ENCODE measurements at regions not wholly inside any gene's neighbourhood (a gene's known extent, or its start where the extent isn't known, plus 50 kb on each side); places are given as distances from the start of the nearest gene placed in this dataset.

DNA sequence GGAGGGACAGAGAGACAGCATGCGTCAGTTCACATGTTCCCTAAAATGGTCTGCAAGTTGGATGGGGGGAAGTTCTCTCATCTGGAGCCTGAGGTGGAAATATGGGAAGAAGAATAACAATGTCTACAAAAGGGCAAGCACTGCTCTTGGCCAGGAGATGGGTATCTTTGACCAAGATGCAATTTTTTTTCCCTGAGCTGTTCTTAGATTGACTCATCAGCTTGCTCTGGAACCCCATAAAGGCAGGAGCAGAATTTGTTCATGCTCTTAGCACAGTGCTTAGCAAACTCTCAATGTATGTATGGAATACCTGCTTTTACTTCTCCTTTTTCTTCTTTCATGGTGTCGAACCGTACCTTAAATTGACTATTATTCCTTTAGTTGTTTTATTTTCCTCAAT, 90.5 kb upstream of the ZNF827 start:
- DNase-seq (ENCODE audit: extremely low read depth, low read depth): no peak
- TF ChIP-seq, protein P1, sequence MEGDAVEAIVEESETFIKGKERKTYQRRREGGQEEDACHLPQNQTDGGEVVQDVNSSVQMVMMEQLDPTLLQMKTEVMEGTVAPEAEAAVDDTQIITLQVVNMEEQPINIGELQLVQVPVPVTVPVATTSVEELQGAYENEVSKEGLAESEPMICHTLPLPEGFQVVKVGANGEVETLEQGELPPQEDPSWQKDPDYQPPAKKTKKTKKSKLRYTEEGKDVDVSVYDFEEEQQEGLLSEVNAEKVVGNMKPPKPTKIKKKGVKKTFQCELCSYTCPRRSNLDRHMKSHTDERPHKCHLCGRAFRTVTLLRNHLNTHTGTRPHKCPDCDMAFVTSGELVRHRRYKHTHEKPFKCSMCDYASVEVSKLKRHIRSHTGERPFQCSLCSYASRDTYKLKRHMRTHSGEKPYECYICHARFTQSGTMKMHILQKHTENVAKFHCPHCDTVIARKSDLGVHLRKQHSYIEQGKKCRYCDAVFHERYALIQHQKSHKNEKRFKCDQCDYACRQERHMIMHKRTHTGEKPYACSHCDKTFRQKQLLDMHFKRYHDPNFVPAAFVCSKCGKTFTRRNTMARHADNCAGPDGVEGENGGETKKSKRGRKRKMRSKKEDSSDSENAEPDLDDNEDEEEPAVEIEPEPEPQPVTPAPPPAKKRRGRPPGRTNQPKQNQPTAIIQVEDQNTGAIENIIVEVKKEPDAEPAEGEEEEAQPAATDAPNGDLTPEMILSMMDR (IDR thresholded peaks at IDR 0.05; ENCODE audit: low read depth, low read length): no peak

DNA sequence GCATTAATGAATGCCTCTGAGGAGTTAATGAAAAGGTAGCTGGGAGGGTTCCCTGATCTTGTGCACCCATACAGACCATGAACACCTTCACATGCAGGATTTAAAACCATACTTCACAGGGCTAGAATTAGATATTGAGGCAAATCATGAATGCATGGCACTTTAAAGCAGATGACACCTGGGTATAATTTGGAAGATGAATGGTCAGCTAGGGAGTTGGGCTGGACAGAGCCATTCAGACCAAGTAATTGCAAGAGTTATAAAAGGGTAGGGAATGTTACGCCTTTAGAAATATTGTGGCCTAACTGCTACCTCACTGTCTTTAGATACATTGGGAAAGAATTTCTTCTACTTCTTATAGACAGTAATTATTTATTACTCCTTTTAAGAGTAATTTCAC, 89.1 kb upstream of the ZNF827 start:
- DNase-seq (ENCODE audit: extremely low read depth, low read depth): no peak
- TF ChIP-seq, protein P1 (IDR thresholded peaks at IDR 0.05; ENCODE audit: low read depth, low read length): no peak

DNA sequence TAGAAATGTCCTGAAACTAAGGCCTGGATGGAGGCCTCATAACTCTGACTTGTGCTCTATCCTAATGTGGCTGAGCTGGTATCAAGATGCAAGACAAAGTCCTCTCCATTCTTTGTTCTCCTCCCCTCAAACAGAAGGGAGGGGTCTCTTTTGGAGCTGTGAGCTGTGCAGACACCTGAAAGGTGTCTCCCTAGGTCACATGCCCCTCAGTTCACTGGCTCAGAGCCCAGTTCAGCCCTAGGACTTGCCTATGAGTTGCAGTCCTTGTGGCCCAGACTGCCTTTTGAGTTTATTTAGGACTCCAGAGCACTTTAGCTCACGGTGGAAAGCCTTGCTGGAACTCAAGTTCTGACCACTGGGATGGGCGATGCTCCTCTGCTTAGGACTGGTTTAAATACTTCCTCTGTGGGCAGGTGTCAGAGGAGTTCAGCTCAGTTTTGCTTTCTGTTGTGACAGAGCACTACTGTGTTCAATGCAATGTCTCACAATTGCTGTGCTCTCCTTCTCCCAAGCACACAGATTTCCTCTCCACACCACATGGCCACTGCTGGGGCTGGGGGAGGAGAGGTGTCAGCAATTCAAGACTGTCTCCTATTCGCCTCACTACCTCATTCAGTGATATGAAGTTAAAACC, 84.8 kb upstream of the ZNF827 start:
- TF ChIP-seq, protein P1 (IDR thresholded peaks at IDR 0.05; ENCODE audit: low read depth, low read length): no peak
- DNase-seq (ENCODE audit: extremely low read depth, low read depth): no peak

DNA sequence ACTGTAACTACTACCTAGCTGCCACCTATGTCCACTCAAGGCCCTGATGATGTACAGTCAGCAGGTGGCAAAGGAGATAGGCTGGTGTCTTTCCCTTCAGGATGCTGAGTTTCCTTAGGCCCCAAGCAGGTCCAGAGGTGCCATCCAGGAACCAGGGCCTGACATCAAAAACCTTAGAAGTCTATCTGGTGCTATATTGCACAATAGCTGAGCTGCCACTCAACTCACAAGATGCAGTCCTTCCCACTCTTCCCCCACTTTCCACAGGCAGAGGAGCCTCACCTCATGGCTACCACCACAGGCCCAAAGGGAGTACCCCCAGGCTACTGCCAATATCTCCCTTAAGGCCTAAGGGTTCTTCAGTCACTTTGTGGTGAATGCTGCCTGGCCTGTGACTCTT, 83.9 kb upstream of the ZNF827 start:
- DNase-seq (ENCODE audit: extremely low read depth, low read depth): no peak
- TF ChIP-seq, protein P1 (IDR thresholded peaks at IDR 0.05; ENCODE audit: low read depth, low read length): no peak

DNA sequence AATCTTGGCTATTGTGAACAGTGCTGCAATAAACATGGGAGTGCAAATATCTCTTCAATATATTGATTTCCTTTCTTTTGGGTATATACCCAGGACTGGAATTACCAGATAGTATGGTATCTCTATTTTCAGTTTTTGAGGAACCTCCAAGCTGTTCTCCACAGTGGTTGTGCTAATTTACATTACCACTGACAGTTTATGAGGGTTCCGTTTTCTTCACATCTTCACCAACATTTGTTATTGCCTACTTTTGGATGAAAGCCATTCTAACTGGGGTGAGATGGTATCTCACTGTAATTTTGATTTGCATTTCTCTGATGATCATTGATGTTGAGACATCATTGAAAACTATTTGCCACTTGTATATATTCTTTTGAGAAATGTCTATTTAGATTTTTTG, 79.6 kb upstream of the ZNF827 start:
- TF ChIP-seq, protein P1 (IDR thresholded peaks at IDR 0.05; ENCODE audit: low read depth, low read length): no peak
- DNase-seq (ENCODE audit: extremely low read depth, low read depth): no peak

DNA sequence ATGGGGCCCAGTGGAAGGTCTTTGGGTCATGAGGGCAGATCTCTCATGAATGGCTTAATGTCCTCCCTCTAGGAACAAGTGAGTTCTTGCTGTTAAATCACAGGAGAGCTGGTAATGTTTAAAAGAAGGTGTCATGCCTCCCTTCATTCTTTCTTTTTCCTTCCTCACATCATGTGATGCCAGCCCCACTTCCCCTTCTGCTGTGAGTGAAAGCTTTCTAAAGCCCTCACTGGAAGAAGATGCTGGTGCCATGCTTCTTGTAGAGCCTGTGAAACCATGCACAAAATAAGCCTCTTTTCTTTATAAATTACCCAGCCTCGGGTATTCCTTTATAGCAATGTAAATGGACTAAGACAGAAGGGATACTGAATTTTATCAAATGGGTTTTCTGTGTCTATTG, 66.1 kb upstream of the ZNF827 start:
- no peak for DNase-seq (ENCODE audit: extremely low read depth, low read depth)
- TF ChIP-seq, protein P1 (IDR thresholded peaks at IDR 0.05; ENCODE audit: low read depth, low read length): no peak

DNA sequence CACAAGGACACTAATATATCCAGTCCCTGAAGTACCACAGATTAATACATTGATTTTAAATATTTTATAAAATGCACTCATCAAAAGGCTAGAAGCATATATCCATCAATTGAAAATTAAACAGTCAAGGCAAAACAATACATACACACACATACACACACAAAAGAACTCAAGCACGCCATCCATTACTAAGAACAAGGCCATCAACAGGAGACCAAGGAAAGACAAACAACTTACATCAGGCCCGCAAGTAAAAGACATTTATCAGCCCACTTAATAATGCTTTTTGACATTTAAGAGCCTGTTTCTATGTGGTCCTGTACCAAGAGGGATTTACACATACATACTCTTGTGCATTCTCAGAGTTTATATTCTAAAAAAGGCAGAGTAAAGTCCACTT, 50.0 kb upstream of the ZNF827 start:
- TF ChIP-seq, protein P1 (IDR thresholded peaks at IDR 0.05; ENCODE audit: low read depth, low read length): no peak
- no peak for DNase-seq (ENCODE audit: extremely low read depth, low read depth)
